Endothelial cell of umbilical vein (primary cell): ENCODE measurements at regions not wholly inside any gene's neighbourhood (a gene's known extent, or its start where the extent isn't known, plus 50 kb on each side); places are given as distances from the start of the nearest gene placed in this dataset.

Experiments used
- BruUV-seq: library from RNA; stranded (reverse); fragments of 400-500 nt; replicated peaks from 2 replicates; lab custom pipeline; 2021; lab: Mats Ljungman, UMichigan
- CTCF ChIA-PET: fragments of 300-600, 350-600 bp; sonication (Branson Sonifier 250); formaldehyde crosslinking; loops from one replicate; lab custom pipeline; 2021; ENCODE audit warnings: antibody characterized with exemption, inconsistent platforms; lab: Charles Lee
- POLR2A ChIA-PET: fragments of 300-600, 350-600 bp; sonication (Branson Sonifier 250); formaldehyde crosslinking; loops from one replicate; lab custom pipeline; 2021; ENCODE audit warnings: antibody characterized with exemption, inconsistent platforms; lab: Charles Lee
- DNase-seq: peaks from one replicate; pipeline ENCODE4 v3.0.0-alpha.2; 2011; ENCODE audit warnings: low read depth, low spot score
- FAIRE-seq: peaks from 2 replicates; lab custom pipeline; 2011; peaks lifted over from hg19 to GRCh38; lab: Jason Lieb, UNC
- H2AFZ ChIP-seq: 2 replicates; pipeline ENCODE4 v1.6.0; 2012; ENCODE audit warnings: low read depth, low read length, control low read depth, inconsistent platforms
- H3K27ac ChIP-seq: 2 replicates; pipeline ENCODE4 v1.5.1; 2011; ENCODE audit warnings: low read depth, mild to moderate bottlenecking, control low read depth, low read length, moderate library complexity; ENCODE audit not compliant: insufficient read depth
- H3K27me3 ChIP-seq, 2 experiments: 2 replicates each; pipeline versions ENCODE4 v1.6.0 to v1.6.1; 2011; ENCODE audit warnings: low read length in 2 of 2, mixed read lengths in 1 of 2; ENCODE audit not compliant: control insufficient read depth in 2 of 2, insufficient read depth in 2 of 2
- H3K36me3 ChIP-seq, 2 experiments: 2 replicates in 1 of 2; 3 replicates in 1 of 2; pipeline ENCODE4 v1.5.1; 2011; ENCODE audit warnings: low read length in 2 of 2, mild to moderate bottlenecking in 1 of 2, moderate library complexity in 1 of 2; ENCODE audit not compliant: control insufficient read depth in 2 of 2, insufficient read depth in 2 of 2; ENCODE audit errors: extremely low read depth in 1 of 2
- H3K4me1 ChIP-seq: 3 replicates; pipeline ENCODE4 v1.5.1; 2011; ENCODE audit warnings: mild to moderate bottlenecking, low read length; ENCODE audit not compliant: control insufficient read depth, insufficient read depth; ENCODE audit errors: extremely low read depth
- H3K4me2 ChIP-seq: 2 replicates; pipeline ENCODE4 v1.6.1; 2011; ENCODE audit warnings: low read length, control low read depth, mixed read lengths; ENCODE audit not compliant: insufficient read depth
- H3K4me3 ChIP-seq, 3 experiments: fragments of 200-600 bp in 1 of 3; sonication (generic), shearing (Covaris generic) in 1 of 3; replicated peaks in 1 of 3; 2 replicates each; pipeline ENCODE4 v1.5.1; 2011 to 2016; ENCODE audit warnings: control low read depth in 3 of 3, low read length in 3 of 3, mild to moderate bottlenecking in 2 of 3, inconsistent platforms in 1 of 3, low read depth in 1 of 3, moderate library complexity in 1 of 3; ENCODE audit not compliant: insufficient read depth in 1 of 3
- H3K79me2 ChIP-seq: 2 replicates; pipeline ENCODE4 v1.6.0; 2012; ENCODE audit warnings: low read length, inconsistent platforms; ENCODE audit not compliant: control insufficient read depth, insufficient read depth
- H3K9ac ChIP-seq: replicated peaks from 2 replicates; pipeline ENCODE3; 2011; ENCODE audit warnings: low read length, control low read depth; ENCODE audit not compliant: insufficient read depth; ENCODE audit errors: extremely low read depth
- H3K9me1 ChIP-seq: replicated peaks from 3 replicates; pipeline ENCODE4 v1.6.0; 2011; ENCODE audit warnings: mild to moderate bottlenecking, low read length; ENCODE audit not compliant: control insufficient read depth, insufficient read depth; ENCODE audit errors: extremely low read depth
- H3K9me3 ChIP-seq: replicated peaks from 2 replicates; pipeline ENCODE4 v1.5.1; 2012; ENCODE audit warnings: low read length, inconsistent platforms; ENCODE audit not compliant: control insufficient read depth, insufficient read depth
- H4K20me1 ChIP-seq: replicated peaks from 2 replicates; pipeline ENCODE3; 2011; ENCODE audit warnings: mild to moderate bottlenecking, low read length; ENCODE audit not compliant: control insufficient read depth, insufficient read depth; ENCODE audit errors: extremely low read depth
- EZH2 ChIP-seq: IDR thresholded peaks from 2 replicates; pipeline ENCODE4 v1.6.1; 2012; ENCODE audit warnings: borderline replicate concordance, low read depth, mild to moderate bottlenecking, moderate library complexity, low read length, inconsistent platforms; ENCODE audit not compliant: severe bottlenecking
- FOS ChIP-seq: IDR thresholded peaks from 2 replicates; pipeline ENCODE4 v1.6.1; 2011; ENCODE audit warnings: mild to moderate bottlenecking, low read length, moderate library complexity, borderline replicate concordance; ENCODE audit not compliant: insufficient read depth
- GATA2 ChIP-seq: IDR thresholded peaks from 2 replicates; pipeline ENCODE4 v1.7.0; 2011; ENCODE audit warnings: low read depth, mild to moderate bottlenecking, moderate library complexity, mixed read lengths, low read length; ENCODE audit not compliant: insufficient read length, insufficient read depth
- JUN ChIP-seq: IDR thresholded peaks from 2 replicates; pipeline ENCODE4 v1.6.1; 2011; ENCODE audit warnings: borderline replicate concordance, low read depth; ENCODE audit not compliant: insufficient read length, insufficient read depth
- MAX ChIP-seq: IDR thresholded peaks from 2 replicates; pipeline ENCODE4 v1.6.1; 2011; ENCODE audit not compliant: insufficient read depth, insufficient read length
- MYC ChIP-seq: IDR thresholded peaks from one replicate; pipeline ENCODE4 v1.6.1; 2011; ENCODE audit warnings: mild to moderate bottlenecking, low read depth, low read length
- POLR2A ChIP-seq: IDR thresholded peaks from 2 replicates; pipeline ENCODE4 v1.6.1; 2012; ENCODE audit warnings: low read depth, mild to moderate bottlenecking, control low read depth, low read length
- POLR2AphosphoS5 ChIP-seq: IDR thresholded peaks from 2 replicates; pipeline ENCODE4 v1.6.1; 2012; ENCODE audit warnings: low read depth, mild to moderate bottlenecking, control low read depth, low read length, moderate library complexity; ENCODE audit not compliant: insufficient read depth
- dilution Hi-C: fragments of 300-500 bp; cut with MboI; formaldehyde crosslinking; loops from one replicate; pipeline ENCODE4 v1.15.0; 2019; ENCODE audit warnings: low sequenced_read_pairs; ENCODE audit not compliant: extremely low pct_ligation_motif_present
- intact Hi-C: fragments of 100-400 bp; cut with micrococcal nuclease; formaldehyde crosslinking; loops from one replicate; pipeline ENCODE4 v1.10.0; 2022
- TF ChIP-seq, protein P1 (sequence below), 2 donors: IDR thresholded peaks; 1 replicate in 1 of 2; 2 replicates in 1 of 2; pipeline ENCODE4 v1.5.1; 2011; ENCODE audit warnings: low read length in 2 of 2, mild to moderate bottlenecking in 2 of 2, moderate library complexity in 2 of 2, control low read depth in 1 of 2, inconsistent platforms in 1 of 2, low read depth in 1 of 2; ENCODE audit not compliant: insufficient read depth in 1 of 2; ENCODE audit errors: extremely low read depth in 1 of 2

- ChIA-PET CTCF (interaction anchor here (1.8 kb wide), 1 partner anchor 9 kb away, joined by 4 read pairs; no protein-coding TSS in a partner anchor), POLR2A (no interaction called here)
- no peak for TF ChIP-seq JUN
- TF ChIP-seq, protein P1, sequence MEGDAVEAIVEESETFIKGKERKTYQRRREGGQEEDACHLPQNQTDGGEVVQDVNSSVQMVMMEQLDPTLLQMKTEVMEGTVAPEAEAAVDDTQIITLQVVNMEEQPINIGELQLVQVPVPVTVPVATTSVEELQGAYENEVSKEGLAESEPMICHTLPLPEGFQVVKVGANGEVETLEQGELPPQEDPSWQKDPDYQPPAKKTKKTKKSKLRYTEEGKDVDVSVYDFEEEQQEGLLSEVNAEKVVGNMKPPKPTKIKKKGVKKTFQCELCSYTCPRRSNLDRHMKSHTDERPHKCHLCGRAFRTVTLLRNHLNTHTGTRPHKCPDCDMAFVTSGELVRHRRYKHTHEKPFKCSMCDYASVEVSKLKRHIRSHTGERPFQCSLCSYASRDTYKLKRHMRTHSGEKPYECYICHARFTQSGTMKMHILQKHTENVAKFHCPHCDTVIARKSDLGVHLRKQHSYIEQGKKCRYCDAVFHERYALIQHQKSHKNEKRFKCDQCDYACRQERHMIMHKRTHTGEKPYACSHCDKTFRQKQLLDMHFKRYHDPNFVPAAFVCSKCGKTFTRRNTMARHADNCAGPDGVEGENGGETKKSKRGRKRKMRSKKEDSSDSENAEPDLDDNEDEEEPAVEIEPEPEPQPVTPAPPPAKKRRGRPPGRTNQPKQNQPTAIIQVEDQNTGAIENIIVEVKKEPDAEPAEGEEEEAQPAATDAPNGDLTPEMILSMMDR (IDR thresholded peaks at IDR 0.05; ENCODE audit: extremely low read depth in 1 of 2, insufficient read depth in 1 of 2, low read depth in 1 of 2, low read length in 2 of 2), result no peak
- TF ChIP-seq MYC, result no peak
- no peak for TF ChIP-seq POLR2AphosphoS5
- TF ChIP-seq POLR2A, result no peak
- DNase-seq, result no peak
- Histone ChIP-seq H3K36me3 (no peaks in the 10 kb centered on the region), H4K20me1 (no peaks in the 10 kb centered on the region), H3K4me1 (no peaks in the 10 kb centered on the region), H3K9me3 (no peaks in the 10 kb centered on the region), H3K4me3 (no peak overlapping the region), H3K4me2 (no peak overlapping the region), H2AFZ (no peak overlapping the region), H3K9me1 (no peaks in the 10 kb centered on the region), H3K79me2 (no peaks in the 10 kb centered on the region), H3K9ac (no peak overlapping the region), H3K27me3 (no peaks in the 10 kb centered on the region), H3K27ac (no peak overlapping the region)
- no TSS peak for BruUV-seq
- dilution Hi-C loops (no loop called here), intact Hi-C loops (no loop called here)
- FAIRE-seq, result no peak
Observed at GRCh38 chr2:41042343-41042742, 590.5 kb upstream of the SLC8A1 start.

- H3K4me3 ChIP-seq, result no peak overlapping the region
- dilution Hi-C loops (no loop called here), intact Hi-C loops (no loop called here)
- ChIA-PET POLR2A (no interaction called here), CTCF (no interaction called here)
- H3K27ac ChIP-seq, result no peak overlapping the region
- H3K4me1 ChIP-seq, result peaks cover 11% of the 10 kb centered on the region
- H3K79me2 ChIP-seq, result no peaks in the 10 kb centered on the region
- no peaks in the 10 kb centered on the region for H3K9me1 ChIP-seq
- H3K27me3 ChIP-seq, result no peaks in the 10 kb centered on the region
- no peaks in the 10 kb centered on the region for H4K20me1 ChIP-seq
- no peaks in the 10 kb centered on the region for H3K9me3 ChIP-seq
- no peak overlapping the region for H2AFZ ChIP-seq
- peak; percentile 12 for DNase-seq
- no peak for FAIRE-seq
- no peak overlapping the region for H3K9ac ChIP-seq
- H3K4me2 ChIP-seq, result no peak overlapping the region
- BruUV-seq, result no TSS peak
- TF ChIP-seq JUN (no peak), FOS (no peak), MAX (no peak), POLR2A (no peak), POLR2AphosphoS5 (no peak), EZH2 (no peak), GATA2 (no peak), MYC (no peak)
- TF ChIP-seq, protein P1 (IDR thresholded peaks at IDR 0.05; ENCODE audit: extremely low read depth in 1 of 2, insufficient read depth in 1 of 2, low read depth in 1 of 2, low read length in 2 of 2), result no peak
- no peaks in the 10 kb centered on the region for H3K36me3 ChIP-seq
Observed at GRCh38 chr2:41061356-41061755, 609.5 kb upstream of the SLC8A1 start.
